HG02678 (cell line): ENCODE measurements at regions not wholly inside any gene's neighbourhood (a gene's known extent, or its start where the extent isn't known, plus 50 kb on each side); places are given as distances from the start of the nearest gene placed in this dataset.
"Not testable (repeated sequence)": the region's sequence is repeated elsewhere in the genome, so short reads cannot be mapped to it uniquely, and the experiment has no call there.

ENCODE experiments used
- ATAC-seq: cut with Tn5 transposase; IDR thresholded peaks from one replicate; pipeline ENCODE4 v1.9.1; 2021; ENCODE audit warnings: mild to moderate bottlenecking, moderate library complexity; ENCODE audit not compliant: unreplicated experiment

- no peak for ATAC-seq
These were observed 506.4 kb upstream of the AMELY start for GRCh38 chrY:7417946-7418345.

DNA sequence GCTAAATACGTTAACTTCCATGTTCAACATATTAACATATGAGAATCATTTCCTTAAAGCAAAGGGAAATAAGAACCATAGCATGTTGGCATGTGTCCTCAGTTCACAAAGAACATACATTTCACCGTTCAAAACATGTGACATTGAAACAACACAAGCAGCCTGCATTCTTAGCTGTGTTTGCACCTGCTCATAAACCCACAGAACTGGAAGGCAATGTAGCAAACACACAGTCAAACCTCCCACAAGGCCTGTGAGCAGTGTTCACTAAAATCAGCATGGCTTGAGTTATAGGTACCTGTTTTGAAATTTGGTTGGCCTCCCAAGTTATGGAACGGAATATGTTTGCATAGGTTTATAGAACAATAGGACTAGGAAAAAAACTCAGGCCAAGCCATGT is 504.9 kb upstream of the AMELY start:
- no peak for ATAC-seq

GRCh38 chrY:7415157-7415633 is 503.6 kb upstream of the AMELY start:
- no peak for ATAC-seq

GRCh38 chrY:7390056-7390455 is 478.5 kb upstream of the AMELY start:
- no peak for ATAC-seq

DNA sequence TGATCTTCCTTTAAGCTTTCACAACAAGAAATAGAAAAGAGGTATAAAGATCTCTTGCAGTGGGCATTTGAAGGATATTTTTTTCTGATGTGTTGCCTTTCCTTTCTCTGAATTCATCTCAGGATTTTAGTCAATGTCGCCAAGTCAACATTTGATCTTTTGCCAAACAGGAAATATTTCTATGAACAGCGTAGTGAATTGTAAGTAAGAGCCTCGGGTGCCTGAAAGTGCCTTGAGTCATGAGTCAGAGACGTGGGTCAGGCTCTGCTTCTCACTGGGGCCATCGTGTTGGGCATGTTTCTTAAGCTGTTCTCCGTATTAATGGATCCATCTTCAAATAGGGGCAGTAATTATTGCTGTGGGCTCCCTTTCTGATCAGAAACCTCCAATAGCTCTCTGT is 471.4 kb upstream of the AMELY start:
- no peak for ATAC-seq

- no peak for ATAC-seq
These were observed 465.5 kb upstream of the AMELY start for GRCh38 chrY:7377091-7377490.

- not testable (repeated sequence) for ATAC-seq
These were observed 462.9 kb upstream of the AMELY start for GRCh38 chrY:7374485-7374884.

- not testable (repeated sequence) for ATAC-seq
These were observed 460.4 kb upstream of the AMELY start for GRCh38 chrY:7371953-7372352.

DNA sequence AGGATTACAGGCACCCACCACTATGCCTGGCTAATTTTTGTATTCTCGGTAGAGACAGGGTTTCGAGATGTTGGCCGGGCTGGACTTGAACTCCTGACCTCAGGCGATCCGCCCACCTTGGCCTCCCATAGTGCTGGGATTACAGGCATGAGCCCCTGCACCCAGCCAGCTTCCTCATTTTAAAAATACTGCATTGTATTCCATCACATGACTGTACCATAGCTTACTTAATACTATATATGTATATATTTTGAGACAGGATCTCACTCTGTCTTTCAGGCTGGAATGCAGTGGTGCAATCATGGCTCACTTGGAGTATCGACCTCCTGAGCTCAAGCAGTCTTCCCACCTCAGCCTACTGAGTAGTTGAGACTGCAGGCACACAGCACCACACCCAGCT is 459.5 kb upstream of the AMELY start:
- not testable (repeated sequence) for ATAC-seq

DNA sequence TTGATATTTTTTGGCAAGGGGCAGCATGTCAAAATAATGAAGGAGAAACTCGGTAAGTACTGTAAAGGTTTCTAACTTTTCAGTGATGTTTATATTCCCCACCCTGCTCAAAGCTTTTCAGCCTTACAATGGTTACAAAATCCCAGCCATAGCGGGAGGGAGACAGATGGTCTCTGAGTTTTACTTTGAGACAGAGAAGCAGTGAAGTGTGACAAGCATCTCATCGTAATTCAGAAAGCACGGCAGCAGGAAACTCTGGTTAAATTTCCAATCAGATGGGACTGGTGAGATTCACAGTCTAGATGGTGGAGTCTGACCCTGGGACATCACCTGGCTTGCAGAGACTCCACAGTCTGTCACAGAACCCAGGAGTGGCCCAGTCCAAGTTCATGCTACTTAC is 448.0 kb upstream of the AMELY start:
- ATAC-seq = no peak

- ATAC-seq = no peak
These were observed 446.7 kb upstream of the AMELY start for GRCh38 chrY:7358103-7358752.

GRCh38 chrY:7355891-7356290 is 444.3 kb upstream of the AMELY start:
- not testable (repeated sequence) for ATAC-seq

- no peak for ATAC-seq
These were observed 433.1 kb upstream of the AMELY start for GRCh38 chrY:7344661-7345060.

DNA sequence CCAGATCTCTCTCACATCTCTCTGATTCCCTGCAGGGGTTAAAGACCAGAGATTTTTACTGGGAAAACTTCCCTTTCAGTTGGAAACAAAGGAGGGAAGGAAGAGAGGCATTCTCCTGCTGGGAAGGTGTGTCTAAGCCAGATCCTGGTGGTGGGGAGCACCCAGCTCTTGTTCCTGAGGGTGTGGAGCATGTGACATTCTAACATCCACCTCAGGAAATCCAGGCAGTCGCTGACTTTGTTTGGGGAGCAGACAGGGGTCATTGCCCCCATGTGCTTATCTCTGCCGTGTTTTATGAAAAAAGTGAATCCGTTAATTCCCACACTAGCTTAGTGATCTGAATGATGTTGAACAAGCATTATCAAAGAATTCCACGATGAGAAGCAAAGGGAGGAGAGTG is 431.7 kb upstream of the AMELY start:
- no peak for ATAC-seq

DNA sequence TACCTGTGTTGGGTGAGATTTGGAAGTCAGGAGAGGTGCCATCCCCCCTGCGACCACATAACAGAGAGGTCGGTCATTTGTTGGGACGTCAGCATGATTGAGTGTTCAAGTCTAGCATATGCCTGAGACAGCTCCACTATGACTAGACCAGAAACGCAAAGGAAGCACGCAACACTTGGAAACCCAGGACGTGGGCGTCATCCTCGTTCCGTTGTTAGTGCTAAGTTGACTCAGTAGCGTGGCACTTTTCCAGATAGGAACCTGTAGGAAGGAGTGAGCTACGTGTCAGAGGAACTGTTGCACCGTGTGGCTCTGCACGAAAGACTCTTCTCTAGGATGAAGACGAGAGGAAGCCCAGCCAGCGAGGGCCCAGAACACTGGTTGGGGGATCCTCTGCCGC is 431.2 kb upstream of the AMELY start:
- ATAC-seq = not testable (repeated sequence)

DNA sequence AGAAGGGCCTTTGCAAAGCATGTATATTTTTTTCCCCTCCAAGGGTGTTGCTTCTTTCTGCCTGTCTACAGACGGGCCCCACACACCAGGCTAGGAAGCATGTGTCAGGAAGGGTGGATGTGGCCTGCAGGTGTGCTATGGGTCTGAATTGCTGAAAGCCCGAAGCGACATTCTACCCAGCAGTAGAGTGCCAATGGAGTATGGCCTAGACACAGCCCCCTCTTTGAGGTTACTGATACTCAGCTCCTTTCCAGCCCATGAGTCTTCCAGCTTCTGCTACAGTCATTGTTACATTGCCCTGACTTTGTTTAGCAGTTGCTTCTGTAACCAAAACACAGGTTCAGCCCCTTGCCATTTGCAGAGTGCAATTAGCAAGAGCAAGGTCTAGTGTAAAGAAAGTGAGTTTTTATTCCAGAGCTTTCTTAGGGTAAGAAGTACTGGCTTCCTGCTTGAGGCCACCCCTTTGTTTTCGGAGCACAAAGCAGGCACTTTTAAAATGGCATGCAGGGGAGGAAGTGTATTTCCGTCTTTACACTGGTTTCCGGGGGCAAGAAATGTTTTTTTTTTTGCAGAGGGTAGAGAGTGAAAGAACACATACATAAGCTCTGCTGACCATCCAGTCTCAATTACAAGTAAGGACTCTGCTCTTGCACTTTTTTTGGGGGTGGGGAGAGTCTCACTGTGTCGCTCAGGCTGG is 428.0 kb upstream of the AMELY start:
- peak; percentile 49 for ATAC-seq

DNA sequence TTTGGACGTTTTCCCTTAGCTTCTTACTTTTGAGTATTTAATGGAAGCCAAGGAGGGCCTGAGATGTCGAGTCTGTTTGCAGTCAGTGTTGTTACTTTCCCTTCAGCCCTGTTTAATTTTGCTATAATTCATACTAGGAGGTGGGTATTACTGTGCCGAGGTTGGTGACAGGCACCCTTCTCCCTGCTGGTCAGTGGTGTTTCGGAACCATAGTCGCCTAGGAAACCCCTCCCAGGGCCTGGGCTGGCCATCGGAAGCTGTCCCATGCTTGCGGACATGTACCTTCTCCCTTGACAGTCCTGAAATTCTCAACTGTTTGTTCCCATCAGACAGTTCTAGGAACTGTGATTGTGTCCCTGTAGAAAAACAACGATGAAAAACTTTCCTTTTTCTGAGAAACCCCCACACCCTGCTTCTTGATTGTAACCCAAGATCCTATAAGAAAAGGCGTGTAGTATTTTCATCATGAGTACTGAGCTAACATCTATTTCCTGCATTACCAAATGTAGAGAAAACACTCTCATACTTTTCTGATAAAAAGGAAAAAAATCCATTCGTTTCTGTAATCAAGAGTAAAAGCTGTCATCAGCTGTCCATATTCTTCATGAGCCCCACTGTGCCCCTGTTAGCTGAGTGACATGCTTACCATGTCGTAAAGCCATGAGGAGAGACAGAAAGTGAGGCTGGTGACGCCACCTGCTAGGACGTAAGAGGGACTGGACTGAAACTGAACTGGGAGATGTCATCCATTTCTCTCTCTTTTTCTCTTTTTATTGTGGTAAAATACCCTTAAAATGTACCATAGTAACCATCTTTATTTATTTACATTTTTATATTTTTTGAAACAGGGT is 424.7 kb upstream of the AMELY start:
- no peak for ATAC-seq

DNA sequence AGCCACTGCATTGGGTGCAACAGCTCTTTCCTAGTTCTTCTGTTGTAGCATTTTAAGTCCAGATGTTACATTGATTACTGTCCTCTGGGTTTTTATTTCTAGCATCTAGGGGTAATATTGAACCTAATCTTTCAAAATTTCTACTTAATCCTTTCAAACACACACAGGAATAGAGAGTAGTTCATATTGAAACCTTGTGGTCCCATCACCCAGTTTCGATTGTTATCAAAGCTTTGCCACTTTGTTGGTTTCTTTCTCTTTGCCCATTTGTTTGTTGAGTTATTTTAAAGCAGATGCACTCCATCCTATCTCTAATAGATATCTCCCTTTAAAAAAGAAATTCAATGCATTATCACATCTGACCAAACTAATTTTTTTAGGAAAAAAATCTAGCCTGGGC is 422.9 kb upstream of the AMELY start:
- ATAC-seq = no peak

GRCh38 chrY:7326296-7327246 is 415.0 kb upstream of the AMELY start:
- no peak for ATAC-seq

DNA sequence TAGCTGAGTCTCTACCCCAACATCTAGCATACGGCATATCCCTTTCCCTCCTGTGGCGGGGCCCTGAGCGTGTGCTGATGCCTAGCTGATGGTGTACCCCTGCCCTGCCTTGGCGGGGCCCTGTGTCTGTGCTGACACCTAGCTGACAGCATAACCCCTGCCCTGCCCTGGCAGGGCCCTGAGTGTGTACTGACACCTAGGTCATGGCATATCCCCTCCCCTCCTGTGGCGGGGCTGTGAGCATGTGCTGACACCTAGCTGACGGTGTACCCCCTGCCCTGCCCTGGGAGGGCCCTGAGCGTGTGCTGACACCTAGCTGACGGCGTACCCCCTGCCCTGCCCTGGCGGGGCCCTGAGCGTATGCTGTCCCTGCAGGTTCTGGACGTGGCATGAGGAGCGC is 414.0 kb upstream of the AMELY start:
- ATAC-seq = no peak

- no peak for ATAC-seq
These were observed 409.2 kb upstream of the AMELY start for GRCh38 chrY:7320751-7321150.
